Right cardiac atrium (tissue), 5 donors: ENCODE measurements at regions not wholly inside any gene's neighbourhood (a gene's known extent, or its start where the extent isn't known, plus 50 kb on each side); places are given as distances from the start of the nearest gene placed in this dataset.

Experiments
- ATAC-seq, 2 donors: fragments of 200-7000 bp; cut with Tn5 transposase; one replicate each; pipeline versions ENCODE4 v1.8.0 to v1.9.1; 2020; ENCODE audit warnings: moderate library complexity in 2 of 2, mild to moderate bottlenecking in 1 of 2
- DNase-seq, 3 donors: peaks; one replicate each; pipeline ENCODE4 v3.0.0-alpha.2; 2020
- H3K27ac ChIP-seq: one replicate; pipeline ENCODE4 v1.5.1; 2013; ENCODE audit warnings: mild to moderate bottlenecking, low read length, control low read depth, moderate library complexity
- H3K27me3 ChIP-seq: one replicate; pipeline ENCODE4 v1.6.1; 2013; ENCODE audit not compliant: control insufficient read depth, insufficient read depth
- H3K4me1 ChIP-seq: one replicate; pipeline ENCODE4 v1.6.1; 2013; ENCODE audit warnings: low read length; ENCODE audit not compliant: control insufficient read depth, insufficient read depth
- H3K4me3 ChIP-seq: one replicate; pipeline ENCODE4 v1.5.1; 2013; ENCODE audit warnings: low read length, control low read depth
- H3K9me3 ChIP-seq: one replicate; pipeline ENCODE4 v1.6.1; 2013; ENCODE audit warnings: low read length; ENCODE audit not compliant: control insufficient read depth
- WGBS: extraction: QIAGEN DNeasy Blood & Tissue Kit; methylation state at CpG from one replicate; pipeline ENCODE4 v1.1.7; 2013; 5-methylcytosine and 5-hydroxymethylcytosine counted together
- intact Hi-C, 4 donors: fragments of 100-400 bp; cut with DNase I; formaldehyde crosslinking; loops; one replicate each; pipeline versions ENCODE4 v1.11.0 to v1.14.0; 2022 to 2023
- donor health status: healthy with polysubstance abuse.
- donor health status: DM: no; HTN: yes; CAD: no.
- donor health status: DM: no; HTN: no; CAD: no.
- donor health status: DM: no; HTN: yes; CAD: no; lungs with severe emphysema.
- donor health status: DM: yes; HTN: yes; CAD: no.

- intact Hi-C loops: no loop called here
- no peak overlapping the region for H3K4me3 ChIP-seq
- H3K27me3 ChIP-seq: no peaks in the 10 kb centered on the region
- H3K27ac ChIP-seq: no peak overlapping the region
- WGBS: 70% methylated on average over 6 of the region's 6 CpGs
- DNase-seq (no peak), ATAC-seq (no peak)
- no peaks in the 10 kb centered on the region for H3K9me3 ChIP-seq
- H3K4me1 ChIP-seq: no peaks in the 10 kb centered on the region
Measured at GRCh38 chr9:69955536-69956355, 87.9 kb upstream of the MAMDC2 start.

GRCh38 chr9:69961843-69962242 is 81.8 kb upstream of the MAMDC2 start:
- Histone ChIP-seq H3K4me3 (no peak overlapping the region), H3K27ac (no peak overlapping the region), H3K9me3 (no peaks in the 10 kb centered on the region), H3K27me3 (no peaks in the 10 kb centered on the region), H3K4me1 (no peaks in the 10 kb centered on the region)
- ATAC-seq: no peak
- no peak for DNase-seq
- 77% methylated on average over 1 of the region's 1 CpG for WGBS
- intact Hi-C loops: no loop called here

GRCh38 chr9:69963803-69964202 is 79.8 kb upstream of the MAMDC2 start:
- Histone ChIP-seq H3K27me3 (no peaks in the 10 kb centered on the region), H3K27ac (no peak overlapping the region), H3K4me3 (no peak overlapping the region), H3K4me1 (no peaks in the 10 kb centered on the region), H3K9me3 (no peaks in the 10 kb centered on the region)
- ATAC-seq (no peak), DNase-seq (no peak)
- intact Hi-C loops: no loop called here
- WGBS: 66% methylated on average over 9 of the region's 9 CpGs

- DNase-seq: no peak
- no peak overlapping the region for H3K4me3 ChIP-seq
- intact Hi-C loops: no loop called here
- no peaks in the 10 kb centered on the region for H3K4me1 ChIP-seq
- H3K27me3 ChIP-seq: no peaks in the 10 kb centered on the region
- no peak overlapping the region for H3K27ac ChIP-seq
- no peaks in the 10 kb centered on the region for H3K9me3 ChIP-seq
- ATAC-seq: no peak
- 90% methylated on average over 1 of the region's 1 CpG for WGBS
Measured at GRCh38 chr9:69964446-69964845, 79.2 kb upstream of the MAMDC2 start.

GRCh38 chr9:69965416-69966145 is 78.1 kb upstream of the MAMDC2 start:
- intact Hi-C loops: no loop called here
- H3K4me1 ChIP-seq: no peaks in the 10 kb centered on the region
- no peak overlapping the region for H3K4me3 ChIP-seq
- H3K27ac ChIP-seq: no peak overlapping the region
- DNase-seq (no peak), ATAC-seq (no peak)
- no peaks in the 10 kb centered on the region for H3K27me3 ChIP-seq
- H3K9me3 ChIP-seq: no peaks in the 10 kb centered on the region
- WGBS: 81% methylated on average over 6 of the region's 6 CpGs

GRCh38 chr9:69967344-69967743 is 76.3 kb upstream of the MAMDC2 start:
- no peaks in the 10 kb centered on the region for H3K27me3 ChIP-seq
- H3K4me1 ChIP-seq: no peaks in the 10 kb centered on the region
- WGBS: 54% methylated on average over 1 of the region's 1 CpG
- ATAC-seq (no peak), DNase-seq (no peak)
- no peaks in the 10 kb centered on the region for H3K9me3 ChIP-seq
- no peak overlapping the region for H3K4me3 ChIP-seq
- no peak overlapping the region for H3K27ac ChIP-seq
- intact Hi-C loops: no loop called here

- Histone ChIP-seq H3K4me3 (no peak overlapping the region), H3K9me3 (no peaks in the 10 kb centered on the region), H3K4me1 (no peaks in the 10 kb centered on the region), H3K27ac (no peak overlapping the region), H3K27me3 (no peaks in the 10 kb centered on the region)
- WGBS: 97% methylated on average over 1 of the region's 1 CpG
- ATAC-seq: no peak
- intact Hi-C loops: loop anchor here (5.0 to 10.0 kb wide), 4 partner anchors 75 to 262 kb away; partner anchors contain the start of gene MAMDC2 (in 1 of the 4)
- no peak for DNase-seq
Measured at GRCh38 chr9:69970001-69970533, 73.6 kb upstream of the MAMDC2 start.

- no peak overlapping the region for H3K27ac ChIP-seq
- H3K4me1 ChIP-seq: no peaks in the 10 kb centered on the region
- WGBS: 40% methylated on average over 16 of the region's 16 CpGs
- no peaks in the 10 kb centered on the region for H3K9me3 ChIP-seq
- DNase-seq (peak; percentile 75 to 92 (median 86)), ATAC-seq (peak; percentile 78 to 84)
- no peaks in the 10 kb centered on the region for H3K27me3 ChIP-seq
- no peak overlapping the region for H3K4me3 ChIP-seq
- intact Hi-C loops: loop anchor here (5.0 to 10.0 kb wide), 4 partner anchors 73 to 260 kb away; partner anchors contain the start of gene MAMDC2 (in 1 of the 4)
Measured at GRCh38 chr9:69971643-69972449, 71.8 kb upstream of the MAMDC2 start.

GRCh38 chr9:69975681-69976080 is 68.0 kb upstream of the MAMDC2 start:
- intact Hi-C loops: loop anchor here in 2 of 4 donors (2.0 to 10.0 kb wide), 2 partner anchors 69 to 135 kb away; partner anchors contain the start of gene MAMDC2 (in 1 of the 2)
- 78% methylated on average over 4 of the region's 4 CpGs for WGBS
- DNase-seq (no peak), ATAC-seq (no peak)
- no peaks in the 10 kb centered on the region for H3K9me3 ChIP-seq
- no peak overlapping the region for H3K27ac ChIP-seq
- no peak overlapping the region for H3K4me3 ChIP-seq
- H3K27me3 ChIP-seq: no peaks in the 10 kb centered on the region
- H3K4me1 ChIP-seq: no peaks in the 10 kb centered on the region

GRCh38 chr9:69976152-69976551 is 67.5 kb upstream of the MAMDC2 start:
- Histone ChIP-seq H3K27ac (no peak overlapping the region), H3K4me3 (no peak overlapping the region), H3K27me3 (no peaks in the 10 kb centered on the region), H3K4me1 (no peaks in the 10 kb centered on the region), H3K9me3 (no peaks in the 10 kb centered on the region)
- ATAC-seq: peak; percentile 41 to 45
- intact Hi-C loops: loop anchor here in 1 of 4 donors (10.0 kb wide), 1 partner anchor 69 kb away; the partner anchor contains the start of gene MAMDC2
- DNase-seq: no peak
- WGBS: 48% methylated on average over 4 of the region's 4 CpGs
